ENCODE measurements at regions not wholly inside any gene's neighbourhood (a gene's known extent, or its start where the extent isn't known, plus 50 kb on each side); places are given as distances from the start of the nearest gene placed in this dataset.

DNA sequence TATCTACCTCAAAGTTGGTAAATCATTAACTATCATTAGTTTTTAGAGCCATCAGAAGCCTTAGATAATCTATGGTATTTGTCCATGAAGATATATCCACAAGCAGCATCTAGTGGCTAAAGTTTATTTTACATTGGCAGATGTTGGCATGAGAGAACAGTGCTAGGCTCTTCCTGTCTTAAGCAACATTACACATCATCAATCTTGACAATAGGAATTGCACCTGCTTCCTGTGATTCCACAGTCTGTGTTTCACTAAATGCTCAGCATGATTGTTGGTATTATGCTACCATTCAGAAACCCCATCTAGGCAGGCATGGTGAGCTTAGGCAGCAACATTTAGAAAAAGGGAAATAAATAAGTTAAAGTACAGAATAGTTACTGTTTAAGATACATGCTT is 246.6 kb downstream of the SLCO4C1 start:
- intact Hi-C loops (cut with micrococcal nuclease) (no loop called here), in situ Hi-C loops (cut with MboI) (no loop called here)
- TF ChIP-seq ZNF316 (IDR thresholded peaks at IDR 0.05), result no peak
- no peak for TF ChIP-seq KDM5B (IDR thresholded peaks at IDR 0.05; ENCODE audit: insufficient replicate concordance, low read depth, low read length)
- no peak for TF ChIP-seq PHF21A (IDR thresholded peaks at IDR 0.05; ENCODE audit: borderline replicate concordance, low read depth)
- TF ChIP-seq ASH1L (IDR thresholded peaks at IDR 0.05; ENCODE audit: borderline replicate concordance, low read depth, partially characterized antibody), result no peak
- no peak for TF ChIP-seq PHB2 (IDR thresholded peaks at IDR 0.05; ENCODE audit: low read depth)
- no peak for TF ChIP-seq SAFB (IDR thresholded peaks at IDR 0.05; ENCODE audit: borderline replicate concordance, low read depth, low read length)
- no peak for TF ChIP-seq RBBP5 (IDR thresholded peaks at IDR 0.05; ENCODE audit: borderline replicate concordance, insufficient read depth, low read length, poor library complexity, severe bottlenecking)
- no peak for TF ChIP-seq ESRRB (CRISPR knock-in tag; IDR thresholded peaks at IDR 0.05; ENCODE audit: borderline replicate concordance)
- TF ChIP-seq, protein P1, sequence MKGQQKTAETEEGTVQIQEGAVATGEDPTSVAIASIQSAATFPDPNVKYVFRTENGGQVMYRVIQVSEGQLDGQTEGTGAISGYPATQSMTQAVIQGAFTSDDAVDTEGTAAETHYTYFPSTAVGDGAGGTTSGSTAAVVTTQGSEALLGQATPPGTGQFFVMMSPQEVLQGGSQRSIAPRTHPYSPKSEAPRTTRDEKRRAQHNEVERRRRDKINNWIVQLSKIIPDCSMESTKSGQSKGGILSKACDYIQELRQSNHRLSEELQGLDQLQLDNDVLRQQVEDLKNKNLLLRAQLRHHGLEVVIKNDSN (CRISPR knock-in tag; IDR thresholded peaks at IDR 0.05), result no peak
- no peak for TF ChIP-seq ZNF124 (CRISPR knock-in tag; IDR thresholded peaks at IDR 0.05)
- no peak for TF ChIP-seq BRD9 (IDR thresholded peaks at IDR 0.05; ENCODE audit: low read depth, partially characterized antibody)
- no peak for TF ChIP-seq ZC3H11A (IDR thresholded peaks at IDR 0.05; ENCODE audit: low read depth, low read length)
- TF ChIP-seq STAG1 (CRISPR knock-in tag; IDR thresholded peaks at IDR 0.05; ENCODE audit: borderline replicate concordance), result no peak
- TF ChIP-seq EHMT2 (IDR thresholded peaks at IDR 0.05), result no peak
- no peak for TF ChIP-seq ILF3 (IDR thresholded peaks at IDR 0.05; ENCODE audit: borderline replicate concordance)
- TF ChIP-seq, protein P2, sequence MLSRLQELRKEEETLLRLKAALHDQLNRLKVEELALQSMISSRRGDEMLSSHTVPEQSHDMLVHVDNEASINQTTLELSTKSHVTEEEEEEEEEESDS (CRISPR knock-in tag; IDR thresholded peaks at IDR 0.05), result no peak
- no peak for TF ChIP-seq ZNF696 (CRISPR knock-in tag; conservative IDR thresholded peaks at IDR 0.05)
- TF ChIP-seq, protein P3, sequence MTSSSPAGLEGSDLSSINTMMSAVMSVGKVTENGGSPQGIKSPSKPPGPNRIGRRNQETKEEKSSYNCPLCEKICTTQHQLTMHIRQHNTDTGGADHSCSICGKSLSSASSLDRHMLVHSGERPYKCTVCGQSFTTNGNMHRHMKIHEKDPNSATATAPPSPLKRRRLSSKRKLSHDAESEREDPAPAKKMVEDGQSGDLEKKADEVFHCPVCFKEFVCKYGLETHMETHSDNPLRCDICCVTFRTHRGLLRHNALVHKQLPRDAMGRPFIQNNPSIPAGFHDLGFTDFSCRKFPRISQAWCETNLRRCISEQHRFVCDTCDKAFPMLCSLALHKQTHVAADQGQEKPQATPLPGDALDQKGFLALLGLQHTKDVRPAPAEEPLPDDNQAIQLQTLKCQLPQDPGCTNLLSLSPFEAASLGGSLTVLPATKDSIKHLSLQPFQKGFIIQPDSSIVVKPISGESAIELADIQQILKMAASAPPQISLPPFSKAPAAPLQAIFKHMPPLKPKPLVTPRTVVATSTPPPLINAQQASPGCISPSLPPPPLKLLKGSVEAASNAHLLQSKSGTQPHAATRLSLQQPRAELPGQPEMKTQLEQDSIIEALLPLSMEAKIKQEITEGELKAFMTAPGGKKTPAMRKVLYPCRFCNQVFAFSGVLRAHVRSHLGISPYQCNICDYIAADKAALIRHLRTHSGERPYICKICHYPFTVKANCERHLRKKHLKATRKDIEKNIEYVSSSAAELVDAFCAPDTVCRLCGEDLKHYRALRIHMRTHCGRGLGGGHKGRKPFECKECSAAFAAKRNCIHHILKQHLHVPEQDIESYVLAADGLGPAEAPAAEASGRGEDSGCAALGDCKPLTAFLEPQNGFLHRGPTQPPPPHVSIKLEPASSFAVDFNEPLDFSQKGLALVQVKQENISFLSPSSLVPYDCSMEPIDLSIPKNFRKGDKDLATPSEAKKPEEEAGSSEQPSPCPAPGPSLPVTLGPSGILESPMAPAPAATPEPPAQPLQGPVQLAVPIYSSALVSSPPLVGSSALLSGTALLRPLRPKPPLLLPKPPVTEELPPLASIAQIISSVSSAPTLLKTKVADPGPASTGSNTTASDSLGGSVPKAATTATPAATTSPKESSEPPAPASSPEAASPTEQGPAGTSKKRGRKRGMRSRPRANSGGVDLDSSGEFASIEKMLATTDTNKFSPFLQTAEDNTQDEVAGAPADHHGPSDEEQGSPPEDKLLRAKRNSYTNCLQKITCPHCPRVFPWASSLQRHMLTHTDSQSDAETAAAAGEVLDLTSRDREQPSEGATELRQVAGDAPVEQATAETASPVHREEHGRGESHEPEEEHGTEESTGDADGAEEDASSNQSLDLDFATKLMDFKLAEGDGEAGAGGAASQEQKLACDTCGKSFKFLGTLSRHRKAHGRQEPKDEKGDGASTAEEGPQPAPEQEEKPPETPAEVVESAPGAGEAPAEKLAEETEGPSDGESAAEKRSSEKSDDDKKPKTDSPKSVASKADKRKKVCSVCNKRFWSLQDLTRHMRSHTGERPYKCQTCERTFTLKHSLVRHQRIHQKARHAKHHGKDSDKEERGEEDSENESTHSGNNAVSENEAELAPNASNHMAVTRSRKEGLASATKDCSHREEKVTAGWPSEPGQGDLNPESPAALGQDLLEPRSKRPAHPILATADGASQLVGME (CRISPR knock-in tag; IDR thresholded peaks at IDR 0.05), result no peak
- no peak for TF ChIP-seq ARID2 (IDR thresholded peaks at IDR 0.05)
- no peak overlapping the region for H3K27ac ChIP-seq (ENCODE audit: extremely low read depth, low read depth, low read length)
- no peaks in the 10 kb centered on the region for H3K27me3 ChIP-seq (ENCODE audit: control insufficient read depth in 2 of 2, insufficient read depth in 2 of 2, low read length in 2 of 2)
- no peak overlapping the region for H2AFZ ChIP-seq (ENCODE audit: low read depth, low read length)
- ATAC-seq, result no peak
- CTCF ChIA-PET (ENCODE audit: low intra/inter-chr PET ratio), result no interaction called here
- no peaks in the 10 kb centered on the region for H3K36me3 ChIP-seq (ENCODE audit: control insufficient read depth, insufficient read depth, low read length)
- DNase-seq (ENCODE audit: extremely low read depth in 1 of 4, low spot score in 3 of 4), result no peak
- no peaks in the 10 kb centered on the region; the same call in 1 of the 2 replicates for H3K9me3 ChIP-seq (replicated peaks; ENCODE audit: control insufficient read depth, insufficient read depth, low read depth, low read length)
- H3K4me2 ChIP-seq (ENCODE audit: insufficient read depth, low read length), result no peak overlapping the region
- H4K20me1 ChIP-seq (replicated peaks; ENCODE audit: control insufficient read depth, insufficient read depth, low read length), result no peaks in the 10 kb centered on the region
- POLR2A ChIA-PET, result no interaction called here
- no TSS peak for BruUV-seq (replicated peaks)
- H3K4me1 ChIP-seq (replicated peaks in 1 of 2; ENCODE audit: control insufficient read depth in 2 of 2, insufficient read depth in 2 of 2, low read length in 2 of 2), result no peaks in the 10 kb centered on the region
- no peaks in the 10 kb centered on the region for H3K9me1 ChIP-seq (ENCODE audit: control insufficient read depth, insufficient read depth, low read length)
- no peak overlapping the region for H3K4me3 ChIP-seq
- H3K79me2 ChIP-seq (ENCODE audit: control insufficient read depth, insufficient read depth, low read length), result no peaks in the 10 kb centered on the region
- FAIRE-seq, result no peak
- H3K9ac ChIP-seq (ENCODE audit: insufficient read depth in 1 of 2, low read depth in 2 of 2, low read length in 2 of 2), result no peak overlapping the region

Measured in K562 (cell line).